Osteoblast (primary cell): ENCODE measurements at regions not wholly inside any gene's neighbourhood (a gene's known extent, or its start where the extent isn't known, plus 50 kb on each side); places are given as distances from the start of the nearest gene placed in this dataset.

Experiments
- DNase-seq: peaks from one replicate; pipeline ENCODE4 v3.0.0; 2011; ENCODE audit warnings: low spot score, mixed read lengths; ENCODE audit not compliant: insufficient read length; ENCODE audit errors: missing footprints
- H2AFZ ChIP-seq: 2 replicates; pipeline ENCODE4 v1.6.0; 2011; ENCODE audit warnings: mild to moderate bottlenecking, low read length
- H3K27ac ChIP-seq: 2 replicates; pipeline ENCODE4 v1.5.1; 2011; ENCODE audit warnings: mild to moderate bottlenecking, low read depth, low read length, moderate library complexity
- H3K27me3 ChIP-seq: 2 replicates; pipeline ENCODE4 v1.6.0; 2012; ENCODE audit warnings: mild to moderate bottlenecking, control low read depth, inconsistent platforms, low read length, moderate library complexity; ENCODE audit not compliant: insufficient read depth
- H3K36me3 ChIP-seq: 2 replicates; pipeline ENCODE4 v1.5.1; 2011; ENCODE audit warnings: mild to moderate bottlenecking, low read length, control low read depth, moderate library complexity; ENCODE audit not compliant: insufficient read depth
- H3K4me1 ChIP-seq: 2 replicates; pipeline ENCODE4 v1.5.1; 2011; ENCODE audit warnings: mild to moderate bottlenecking, low read length, control low read depth, moderate library complexity; ENCODE audit not compliant: insufficient read depth
- H3K4me2 ChIP-seq: 2 replicates; pipeline ENCODE4 v1.6.0; 2011; ENCODE audit warnings: mild to moderate bottlenecking, low read length; ENCODE audit not compliant: insufficient read depth
- H3K4me3 ChIP-seq: fragments of 200-600 bp; sonication (generic); 3 replicates; pipeline ENCODE4 v1.5.1; 2012; ENCODE audit warnings: mild to moderate bottlenecking, low read length, inconsistent platforms; ENCODE audit not compliant: insufficient read depth
- H3K79me2 ChIP-seq: 2 replicates; pipeline ENCODE4 v1.6.0; 2012; ENCODE audit warnings: mild to moderate bottlenecking, low read length, control low read depth, inconsistent platforms; ENCODE audit not compliant: insufficient read depth
- H3K9me3 ChIP-seq: 2 replicates; pipeline ENCODE4 v1.5.1; 2011; ENCODE audit warnings: low read depth, low read length, control low read depth
- H4K20me1 ChIP-seq: 2 replicates; pipeline ENCODE4 v1.6.0; 2012; ENCODE audit warnings: mild to moderate bottlenecking, low read length, control low read depth; ENCODE audit not compliant: insufficient read depth
- TF ChIP-seq, protein P1 (sequence below): IDR thresholded peaks from 2 replicates; pipeline ENCODE4 v1.5.1; 2011; ENCODE audit warnings: mild to moderate bottlenecking, low read depth, low read length, moderate library complexity; ENCODE audit errors: extremely low read depth

DNA sequence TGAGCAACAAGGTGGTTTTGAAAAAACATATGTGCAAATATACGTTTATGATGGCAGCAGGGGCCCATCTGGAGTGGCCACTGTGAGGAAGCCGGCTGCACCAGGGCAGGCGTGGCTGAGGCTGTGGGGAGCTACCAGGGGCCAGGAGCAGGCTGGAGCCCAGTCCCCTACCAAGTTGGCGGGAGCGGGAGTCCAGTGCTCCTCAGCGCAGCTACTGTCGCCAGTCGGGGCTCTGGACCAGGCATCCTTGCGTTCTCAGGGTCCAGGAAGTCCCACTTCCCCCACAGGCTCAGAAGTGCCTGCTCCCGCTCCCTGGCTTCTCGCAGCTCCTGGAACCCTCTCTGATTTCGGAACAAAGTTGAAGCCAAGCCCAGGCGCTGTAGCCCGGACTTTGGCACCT lies 1377.5 kb upstream of the FLRT2 start:
- Histone ChIP-seq H3K27me3 (no peaks in the 10 kb centered on the region), H3K4me3 (no peak overlapping the region), H3K27ac (no peak overlapping the region), H2AFZ (no peak overlapping the region), H3K36me3 (no peaks in the 10 kb centered on the region), H3K4me1 (no peaks in the 10 kb centered on the region), H3K4me2 (no peak overlapping the region), H4K20me1 (no peaks in the 10 kb centered on the region), H3K79me2 (no peaks in the 10 kb centered on the region), H3K9me3 (no peaks in the 10 kb centered on the region)
- no peak for DNase-seq
- TF ChIP-seq, protein P1, sequence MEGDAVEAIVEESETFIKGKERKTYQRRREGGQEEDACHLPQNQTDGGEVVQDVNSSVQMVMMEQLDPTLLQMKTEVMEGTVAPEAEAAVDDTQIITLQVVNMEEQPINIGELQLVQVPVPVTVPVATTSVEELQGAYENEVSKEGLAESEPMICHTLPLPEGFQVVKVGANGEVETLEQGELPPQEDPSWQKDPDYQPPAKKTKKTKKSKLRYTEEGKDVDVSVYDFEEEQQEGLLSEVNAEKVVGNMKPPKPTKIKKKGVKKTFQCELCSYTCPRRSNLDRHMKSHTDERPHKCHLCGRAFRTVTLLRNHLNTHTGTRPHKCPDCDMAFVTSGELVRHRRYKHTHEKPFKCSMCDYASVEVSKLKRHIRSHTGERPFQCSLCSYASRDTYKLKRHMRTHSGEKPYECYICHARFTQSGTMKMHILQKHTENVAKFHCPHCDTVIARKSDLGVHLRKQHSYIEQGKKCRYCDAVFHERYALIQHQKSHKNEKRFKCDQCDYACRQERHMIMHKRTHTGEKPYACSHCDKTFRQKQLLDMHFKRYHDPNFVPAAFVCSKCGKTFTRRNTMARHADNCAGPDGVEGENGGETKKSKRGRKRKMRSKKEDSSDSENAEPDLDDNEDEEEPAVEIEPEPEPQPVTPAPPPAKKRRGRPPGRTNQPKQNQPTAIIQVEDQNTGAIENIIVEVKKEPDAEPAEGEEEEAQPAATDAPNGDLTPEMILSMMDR: no peak

DNA sequence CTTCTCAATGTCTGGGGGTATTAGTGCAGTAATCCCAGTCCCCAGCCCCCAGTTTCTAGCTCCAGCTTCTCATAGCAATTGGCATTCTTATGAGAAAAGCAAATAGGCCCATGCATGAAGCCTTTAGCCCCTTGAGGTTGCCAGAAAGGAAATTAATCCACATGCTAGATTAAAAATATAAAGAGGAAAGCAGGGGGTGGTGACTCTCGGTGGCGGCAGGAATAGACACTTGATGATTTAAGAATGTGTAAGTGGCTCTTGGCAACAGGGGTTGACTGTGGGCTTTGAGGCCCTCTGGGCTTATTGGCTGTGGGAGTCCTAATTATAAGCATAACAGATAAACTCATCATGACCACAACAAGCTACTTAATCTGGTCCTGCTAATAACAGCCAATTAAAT lies 1367.3 kb upstream of the FLRT2 start:
- Histone ChIP-seq H3K79me2 (no peaks in the 10 kb centered on the region), H3K36me3 (no peaks in the 10 kb centered on the region), H3K4me2 (no peak overlapping the region), H3K9me3 (no peaks in the 10 kb centered on the region), H4K20me1 (no peaks in the 10 kb centered on the region), H3K4me1 (no peaks in the 10 kb centered on the region), H2AFZ (no peak overlapping the region), H3K27ac (no peak overlapping the region), H3K27me3 (no peaks in the 10 kb centered on the region), H3K4me3 (no peak overlapping the region)
- TF ChIP-seq, protein P1: no peak
- no peak for DNase-seq

DNA sequence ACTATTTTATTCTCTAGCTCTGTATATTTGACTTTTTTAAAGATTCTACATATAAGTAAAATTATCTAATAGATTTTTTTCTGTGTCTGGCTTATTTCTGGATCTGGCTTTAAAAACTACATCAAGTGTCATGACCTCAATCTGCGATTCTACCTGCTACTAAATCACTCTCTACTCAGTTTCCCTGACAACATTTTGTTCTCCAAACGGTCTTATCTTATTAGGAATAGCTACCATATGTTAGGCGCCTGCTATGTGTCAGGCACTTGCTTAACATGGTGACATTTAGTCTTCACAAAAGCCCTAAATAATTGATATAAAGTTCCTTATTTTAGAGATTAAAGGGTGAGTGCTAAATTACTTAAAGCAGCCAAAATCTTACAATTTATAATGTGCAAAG lies 1362.9 kb upstream of the FLRT2 start:
- DNase-seq: no peak
- H4K20me1 ChIP-seq: no peaks in the 10 kb centered on the region
- no peak overlapping the region for H3K4me2 ChIP-seq
- no peaks in the 10 kb centered on the region for H3K36me3 ChIP-seq
- no peaks in the 10 kb centered on the region for H3K79me2 ChIP-seq
- H3K9me3 ChIP-seq: no peaks in the 10 kb centered on the region
- no peak overlapping the region for H3K27ac ChIP-seq
- TF ChIP-seq, protein P1: no peak
- no peaks in the 10 kb centered on the region for H3K4me1 ChIP-seq
- no peak overlapping the region for H3K4me3 ChIP-seq
- H3K27me3 ChIP-seq: no peaks in the 10 kb centered on the region
- no peak overlapping the region for H2AFZ ChIP-seq

DNA sequence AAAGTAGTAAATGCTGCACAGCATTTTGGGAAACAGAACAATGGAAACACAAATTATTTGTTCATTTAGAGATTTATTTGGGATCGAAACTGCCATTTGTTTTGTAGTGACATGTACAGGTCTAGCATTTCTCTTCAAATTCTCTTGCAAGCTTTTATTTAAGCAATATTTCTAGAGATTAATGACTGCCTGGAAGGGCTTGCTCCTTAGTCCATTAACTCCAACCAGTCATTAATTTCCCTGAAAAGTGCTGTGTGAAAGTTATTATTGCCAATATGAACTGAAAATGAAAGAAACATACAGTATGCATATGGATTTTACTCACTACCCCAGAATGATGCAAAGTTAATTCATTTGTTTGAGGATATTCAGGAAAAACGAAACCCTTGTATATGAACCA lies 1349.6 kb upstream of the FLRT2 start:
- no peak overlapping the region for H3K27ac ChIP-seq
- no peak overlapping the region for H3K4me2 ChIP-seq
- no peak for DNase-seq
- H3K36me3 ChIP-seq: no peaks in the 10 kb centered on the region
- no peaks in the 10 kb centered on the region for H3K27me3 ChIP-seq
- TF ChIP-seq, protein P1: no peak
- H3K4me3 ChIP-seq: no peak overlapping the region
- H2AFZ ChIP-seq: no peak overlapping the region
- no peaks in the 10 kb centered on the region for H3K4me1 ChIP-seq
- H4K20me1 ChIP-seq: no peaks in the 10 kb centered on the region
- no peaks in the 10 kb centered on the region for H3K79me2 ChIP-seq
- no peaks in the 10 kb centered on the region for H3K9me3 ChIP-seq
